SH-SY5Y (cell line): ENCODE measurements at regions not wholly inside any gene's neighbourhood (a gene's known extent, or its start where the extent isn't known, plus 50 kb on each side); places are given as distances from the start of the nearest gene placed in this dataset.

Experiments used
- GATA2 ChIP-seq: IDR thresholded peaks from 2 replicates; pipeline ENCODE4 v1.6.1; 2011; ENCODE audit warnings: mild to moderate bottlenecking, low read depth, low read length
- GATA3 ChIP-seq: IDR thresholded peaks from 2 replicates; pipeline ENCODE4 v1.6.1; 2011; ENCODE audit warnings: low read depth, mild to moderate bottlenecking, low read length, moderate library complexity

DNA sequence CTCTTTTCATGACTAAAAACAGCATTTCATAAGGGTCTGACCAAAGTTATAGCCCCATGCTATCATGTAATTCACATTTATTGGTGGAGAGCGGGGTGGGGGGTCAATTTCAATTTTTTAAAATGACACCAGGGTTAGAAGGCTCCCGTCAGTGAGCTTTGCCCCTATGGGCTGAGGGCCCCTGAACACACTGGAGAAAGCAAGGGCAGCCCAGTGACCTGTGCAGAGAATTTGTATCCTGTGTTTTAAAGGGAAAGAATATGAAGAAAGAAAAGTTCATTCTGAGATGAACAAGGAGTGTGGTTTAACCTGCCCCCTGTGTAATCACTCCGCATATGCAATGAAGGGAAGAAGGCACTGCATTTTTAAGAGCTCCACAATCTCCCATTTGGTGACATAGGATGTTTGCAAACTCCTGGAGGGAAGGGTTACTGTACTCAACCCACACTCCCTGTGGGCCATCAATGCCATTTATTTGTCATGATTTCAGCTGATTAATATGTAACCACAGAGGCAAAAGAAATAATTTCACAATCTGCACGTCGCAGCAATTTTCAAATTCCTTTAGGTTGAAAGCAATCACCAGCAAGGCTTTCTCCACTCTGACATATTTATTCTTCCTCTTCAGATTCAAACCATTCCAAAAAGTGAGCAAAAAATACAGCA, 95.6 kb downstream of the ZNF281 start:
- no peak for TF ChIP-seq GATA3
- TF ChIP-seq GATA2 = no peak
